NB4 (cell line): ENCODE measurements at regions not wholly inside any gene's neighbourhood (a gene's known extent, or its start where the extent isn't known, plus 50 kb on each side); places are given as distances from the start of the nearest gene placed in this dataset.

ENCODE experiments used
- MYC ChIP-seq: IDR thresholded peaks from 2 replicates; pipeline ENCODE4 v1.6.1; 2011; ENCODE audit warnings: low read depth, low read length
- POLR2A ChIP-seq: IDR thresholded peaks from 2 replicates; pipeline ENCODE4 v1.6.1; 2011; ENCODE audit warnings: mild to moderate bottlenecking; ENCODE audit not compliant: insufficient read length; ENCODE audit errors: extremely low read depth
- TF ChIP-seq, protein P1 (sequence below): IDR thresholded peaks from one replicate; pipeline ENCODE4 v1.5.1; 2012; ENCODE audit warnings: low read depth, low read length

DNA sequence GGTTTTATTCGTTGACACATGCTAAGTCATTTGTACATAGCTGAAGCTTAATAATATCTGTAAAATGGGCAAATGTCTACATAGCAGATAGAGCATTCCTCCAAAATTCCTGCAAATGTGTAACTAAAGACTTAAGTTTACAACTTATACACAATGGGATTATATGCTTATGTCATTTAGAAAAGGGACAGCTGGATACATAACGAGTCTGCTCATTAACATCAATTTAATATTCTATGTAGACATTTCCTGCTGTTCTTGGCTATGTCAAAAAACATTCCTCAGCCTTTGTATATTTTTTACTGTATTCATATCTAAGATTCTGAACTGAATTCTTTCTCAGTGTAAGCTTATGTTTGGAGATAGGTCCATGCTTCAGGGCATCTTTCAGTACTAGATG, 762.2 kb downstream of the NR2F2 start:
- TF ChIP-seq, protein P1, sequence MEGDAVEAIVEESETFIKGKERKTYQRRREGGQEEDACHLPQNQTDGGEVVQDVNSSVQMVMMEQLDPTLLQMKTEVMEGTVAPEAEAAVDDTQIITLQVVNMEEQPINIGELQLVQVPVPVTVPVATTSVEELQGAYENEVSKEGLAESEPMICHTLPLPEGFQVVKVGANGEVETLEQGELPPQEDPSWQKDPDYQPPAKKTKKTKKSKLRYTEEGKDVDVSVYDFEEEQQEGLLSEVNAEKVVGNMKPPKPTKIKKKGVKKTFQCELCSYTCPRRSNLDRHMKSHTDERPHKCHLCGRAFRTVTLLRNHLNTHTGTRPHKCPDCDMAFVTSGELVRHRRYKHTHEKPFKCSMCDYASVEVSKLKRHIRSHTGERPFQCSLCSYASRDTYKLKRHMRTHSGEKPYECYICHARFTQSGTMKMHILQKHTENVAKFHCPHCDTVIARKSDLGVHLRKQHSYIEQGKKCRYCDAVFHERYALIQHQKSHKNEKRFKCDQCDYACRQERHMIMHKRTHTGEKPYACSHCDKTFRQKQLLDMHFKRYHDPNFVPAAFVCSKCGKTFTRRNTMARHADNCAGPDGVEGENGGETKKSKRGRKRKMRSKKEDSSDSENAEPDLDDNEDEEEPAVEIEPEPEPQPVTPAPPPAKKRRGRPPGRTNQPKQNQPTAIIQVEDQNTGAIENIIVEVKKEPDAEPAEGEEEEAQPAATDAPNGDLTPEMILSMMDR = no peak
- no peak for TF ChIP-seq POLR2A
- no peak for TF ChIP-seq MYC
